ENCODE measurements at regions not wholly inside any gene's neighbourhood (a gene's known extent, or its start where the extent isn't known, plus 50 kb on each side); places are given as distances from the start of the nearest gene placed in this dataset.

DNA sequence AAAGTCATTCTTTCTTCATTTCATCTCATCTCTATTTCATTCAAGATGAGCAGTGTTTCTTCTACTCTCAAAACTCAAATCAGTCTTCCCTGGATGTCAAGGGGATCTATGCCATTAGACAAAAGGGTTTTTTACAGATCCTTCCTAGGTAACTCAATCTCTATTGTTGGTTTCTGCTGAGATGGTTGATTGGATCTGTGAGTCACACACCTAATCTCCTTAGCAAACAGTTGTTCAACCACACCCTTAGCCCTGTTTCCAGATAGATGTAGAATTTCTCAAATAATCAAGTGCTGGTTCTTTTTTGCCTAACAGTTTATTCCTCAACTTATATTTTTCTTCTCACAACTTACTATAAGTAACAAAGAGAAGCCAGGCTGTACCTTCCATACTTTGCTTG is 200.5 kb downstream of the KDR start:
- DNase-seq, result no peak
- Histone ChIP-seq H3K36me3 (replicated peaks; ENCODE audit: control insufficient read depth, insufficient read depth, low read length) (no peaks in the 10 kb centered on the region), H3K4me3 (ENCODE audit: insufficient read depth, low read depth, low read length) (no peak overlapping the region), H3K27me3 (ENCODE audit: control insufficient read depth, insufficient read depth, low read length) (no peaks in the 10 kb centered on the region)

- Histone ChIP-seq H3K27me3 (ENCODE audit: control insufficient read depth, insufficient read depth, low read length) (no peaks in the 10 kb centered on the region), H3K36me3 (replicated peaks; ENCODE audit: control insufficient read depth, insufficient read depth, low read length) (no peaks in the 10 kb centered on the region), H3K4me3 (ENCODE audit: insufficient read depth, low read depth, low read length) (no peak overlapping the region)
- DNase-seq, result no peak
Observed at GRCh38 chr4:54915276-54915675, 210.1 kb downstream of the KDR start.

DNA sequence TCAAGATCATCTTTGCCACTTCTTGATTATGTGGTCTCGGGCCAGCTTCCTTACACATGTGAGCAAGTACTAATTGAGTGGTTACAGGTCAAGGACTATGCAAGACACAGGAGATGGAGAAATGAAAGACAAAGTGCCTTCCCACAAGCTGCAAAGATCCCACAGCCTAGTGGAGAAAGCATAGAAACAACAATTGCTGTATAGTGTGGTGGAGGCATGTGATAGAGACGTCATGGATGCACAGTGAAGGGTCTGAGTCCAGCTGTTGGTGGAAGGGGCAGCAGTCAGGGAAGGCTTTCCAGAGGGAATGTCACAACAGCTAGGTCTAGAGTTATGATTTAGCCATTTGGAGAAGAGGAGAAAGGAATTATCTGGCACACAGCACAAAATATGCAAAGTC is 210.6 kb downstream of the KDR start:
- H3K36me3 ChIP-seq (replicated peaks; ENCODE audit: control insufficient read depth, insufficient read depth, low read length), result no peaks in the 10 kb centered on the region
- no peak overlapping the region for H3K4me3 ChIP-seq (ENCODE audit: insufficient read depth, low read depth, low read length)
- H3K27me3 ChIP-seq (ENCODE audit: control insufficient read depth, insufficient read depth, low read length), result no peaks in the 10 kb centered on the region
- no peak for DNase-seq

DNA sequence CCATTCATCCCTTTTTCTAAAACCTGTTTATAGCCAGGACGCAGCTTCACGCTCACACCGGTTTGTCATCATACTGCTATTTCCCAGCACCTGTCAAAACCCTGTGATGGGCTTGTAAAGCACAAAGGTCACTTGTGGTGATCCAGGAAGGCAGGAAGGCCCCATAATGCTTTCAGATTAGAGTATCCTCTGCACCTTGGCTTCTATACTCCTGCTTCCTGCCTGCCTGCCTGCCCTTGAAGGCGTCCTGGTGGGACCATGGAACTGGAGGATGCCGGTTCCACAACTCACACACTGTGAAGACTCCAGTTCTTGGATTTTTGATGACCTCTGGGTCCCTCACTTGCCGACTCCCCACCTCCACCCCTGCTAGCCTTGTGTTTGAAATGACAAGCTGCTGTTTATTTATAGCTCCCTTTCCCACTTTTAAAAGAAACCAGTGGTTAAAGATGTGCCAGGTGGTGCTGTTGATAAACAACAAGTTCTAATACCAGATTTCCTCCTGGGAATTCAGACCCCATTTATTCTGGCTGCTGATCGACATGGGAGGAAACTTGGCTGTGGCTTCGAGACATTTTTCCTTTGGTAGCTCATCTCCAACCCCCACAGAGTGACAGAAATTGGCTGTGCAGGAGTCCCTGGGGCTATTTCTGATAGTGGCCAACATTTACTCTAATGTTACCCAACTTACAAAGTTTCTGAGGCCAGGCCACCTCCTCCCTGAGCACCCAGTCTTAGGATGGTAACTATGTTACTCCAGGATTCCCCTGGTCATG is 211.5 kb downstream of the KDR start:
- no peak overlapping the region for H3K4me3 ChIP-seq (ENCODE audit: insufficient read depth, low read depth, low read length)
- no peak for DNase-seq

GRCh38 chr4:54912155-54912554 is 213.2 kb downstream of the KDR start:
- H3K36me3 ChIP-seq (replicated peaks; ENCODE audit: control insufficient read depth, insufficient read depth, low read length), result no peaks in the 10 kb centered on the region
- H3K4me3 ChIP-seq (ENCODE audit: insufficient read depth, low read depth, low read length), result no peak overlapping the region
- no peak for DNase-seq
- no peaks in the 10 kb centered on the region for H3K27me3 ChIP-seq (ENCODE audit: control insufficient read depth, insufficient read depth, low read length)

More for the DNA sequence above, 211.5 kb downstream of the KDR start:
- no peaks in the 10 kb centered on the region for H3K36me3 ChIP-seq (replicated peaks; ENCODE audit: control insufficient read depth, insufficient read depth, low read length)
- no peaks in the 10 kb centered on the region for H3K27me3 ChIP-seq (ENCODE audit: control insufficient read depth, insufficient read depth, low read length)

- Histone ChIP-seq H3K27me3 (ENCODE audit: control insufficient read depth, insufficient read depth, low read length) (no peaks in the 10 kb centered on the region), H3K4me3 (ENCODE audit: insufficient read depth, low read depth, low read length) (no peak overlapping the region), H3K36me3 (replicated peaks; ENCODE audit: control insufficient read depth, insufficient read depth, low read length) (no peaks in the 10 kb centered on the region)
- DNase-seq, result no peak
Observed at GRCh38 chr4:54909961-54910360, 215.4 kb downstream of the KDR start.

GRCh38 chr4:54908763-54909162 is 216.6 kb downstream of the KDR start:
- H3K4me3 ChIP-seq (ENCODE audit: insufficient read depth, low read depth, low read length), result no peak overlapping the region
- no peaks in the 10 kb centered on the region for H3K27me3 ChIP-seq (ENCODE audit: control insufficient read depth, insufficient read depth, low read length)
- no peak for DNase-seq
- no peaks in the 10 kb centered on the region for H3K36me3 ChIP-seq (replicated peaks; ENCODE audit: control insufficient read depth, insufficient read depth, low read length)

DNA sequence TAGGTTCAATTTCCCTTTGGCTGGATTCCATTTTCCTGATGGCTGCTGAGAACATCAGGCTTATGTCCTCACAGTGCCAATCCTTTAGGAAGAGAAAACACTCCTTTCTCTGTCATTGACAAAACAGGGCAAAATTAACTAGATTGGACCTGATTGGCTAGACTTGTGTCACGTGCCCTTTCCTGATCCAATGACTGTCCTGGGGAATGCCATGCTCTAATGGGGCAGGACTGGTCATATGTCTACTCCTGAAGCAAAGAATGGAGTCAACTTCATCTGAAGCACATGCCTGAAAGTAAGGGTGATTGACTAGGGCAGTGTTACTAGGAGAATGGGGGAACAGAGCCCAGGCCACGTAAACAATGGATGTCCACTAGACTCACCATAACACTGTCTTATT is 220.4 kb downstream of the KDR start:
- H3K36me3 ChIP-seq (replicated peaks; ENCODE audit: control insufficient read depth, insufficient read depth, low read length), result no peaks in the 10 kb centered on the region
- no peak overlapping the region for H3K4me3 ChIP-seq (ENCODE audit: insufficient read depth, low read depth, low read length)
- H3K27me3 ChIP-seq (ENCODE audit: control insufficient read depth, insufficient read depth, low read length), result no peaks in the 10 kb centered on the region
- DNase-seq, result no peak

DNA sequence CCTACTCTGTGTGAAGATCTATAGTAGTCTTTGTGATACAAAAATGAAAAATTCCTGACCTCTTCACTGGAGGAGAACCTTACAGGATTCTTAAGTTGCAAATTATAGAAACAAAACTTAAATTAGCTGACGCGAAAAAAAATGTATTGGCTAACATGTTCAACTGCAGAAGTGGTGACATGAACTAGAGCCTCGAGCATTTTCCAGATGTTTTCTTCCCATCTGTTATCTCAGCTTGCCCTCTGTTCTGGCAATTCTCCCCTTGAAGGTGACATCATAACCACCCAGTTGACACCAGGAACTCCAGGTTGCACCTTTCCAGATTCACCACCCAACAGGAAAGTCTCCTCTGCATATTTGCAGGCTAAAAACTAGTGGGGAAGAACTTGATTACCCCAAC is 222.4 kb downstream of the KDR start:
- Histone ChIP-seq H3K4me3 (ENCODE audit: insufficient read depth, low read depth, low read length) (no peak overlapping the region), H3K27me3 (ENCODE audit: control insufficient read depth, insufficient read depth, low read length) (no peaks in the 10 kb centered on the region), H3K36me3 (replicated peaks; ENCODE audit: control insufficient read depth, insufficient read depth, low read length) (no peaks in the 10 kb centered on the region)
- no peak for DNase-seq

GRCh38 chr4:54902271-54902670 is 223.1 kb downstream of the KDR start:
- Histone ChIP-seq H3K4me3 (ENCODE audit: insufficient read depth, low read depth, low read length) (no peak overlapping the region), H3K36me3 (replicated peaks; ENCODE audit: control insufficient read depth, insufficient read depth, low read length) (no peaks in the 10 kb centered on the region), H3K27me3 (ENCODE audit: control insufficient read depth, insufficient read depth, low read length) (no peaks in the 10 kb centered on the region)
- DNase-seq, result no peak

DNA sequence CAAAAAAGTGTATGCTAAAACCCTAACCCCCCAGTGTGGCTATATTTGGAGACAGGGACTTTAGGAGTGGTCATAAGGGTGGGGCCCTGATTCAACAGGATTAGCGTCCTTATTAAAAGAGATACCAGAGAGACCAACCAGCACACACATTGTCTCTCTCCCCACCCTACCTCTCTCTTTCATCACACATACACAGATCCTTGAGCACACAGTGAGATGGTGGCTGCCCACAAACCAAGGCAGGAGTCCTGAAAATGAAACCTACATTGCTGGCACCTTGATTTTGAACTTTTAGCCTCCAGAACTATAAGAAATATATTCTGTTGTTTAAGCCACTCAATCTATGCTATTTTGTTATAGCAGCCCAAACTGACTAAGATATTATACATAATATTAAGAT is 224.2 kb downstream of the KDR start:
- DNase-seq, result no peak
- no peaks in the 10 kb centered on the region for H3K27me3 ChIP-seq (ENCODE audit: control insufficient read depth, insufficient read depth, low read length)
- H3K36me3 ChIP-seq (replicated peaks; ENCODE audit: control insufficient read depth, insufficient read depth, low read length), result no peaks in the 10 kb centered on the region
- H3K4me3 ChIP-seq (ENCODE audit: insufficient read depth, low read depth, low read length), result no peak overlapping the region

DNA sequence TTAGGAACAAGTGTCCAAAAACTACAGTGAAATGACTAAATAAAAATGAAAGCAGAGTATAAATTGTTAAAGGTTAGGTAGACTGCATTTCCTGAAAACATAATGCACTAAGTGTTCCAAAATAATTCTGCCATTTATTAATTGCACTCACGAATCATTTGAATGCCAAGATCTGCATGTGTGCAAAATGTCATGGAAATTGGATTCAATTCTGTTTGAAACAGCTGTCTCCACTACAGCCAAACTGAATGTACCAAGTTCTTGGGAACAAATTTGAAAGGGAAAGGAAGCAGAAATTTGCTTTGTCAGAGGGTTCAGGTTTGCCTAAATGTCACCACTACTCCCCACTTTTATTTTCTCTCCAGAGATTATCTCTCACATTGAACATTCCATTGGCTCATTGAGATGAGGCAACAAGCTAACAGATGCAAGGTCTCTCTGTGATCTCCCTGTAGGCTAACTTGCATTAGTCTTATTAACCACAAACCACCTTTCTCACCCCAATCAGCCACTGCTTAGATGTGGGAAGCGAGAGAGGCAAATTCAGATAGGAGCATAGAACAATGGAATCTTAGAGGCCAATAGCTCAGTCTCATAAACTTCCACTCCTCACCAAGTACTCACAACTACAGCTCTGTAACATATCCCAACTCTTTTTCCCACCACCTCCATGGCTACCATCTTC is 226.6 kb downstream of the KDR start:
- H3K36me3 ChIP-seq (replicated peaks; ENCODE audit: control insufficient read depth, insufficient read depth, low read length), result no peaks in the 10 kb centered on the region
- DNase-seq, result no peak
- no peaks in the 10 kb centered on the region for H3K27me3 ChIP-seq (ENCODE audit: control insufficient read depth, insufficient read depth, low read length)
- H3K4me3 ChIP-seq (ENCODE audit: insufficient read depth, low read depth, low read length), result no peak overlapping the region

GRCh38 chr4:54898056-54898562 is 227.3 kb downstream of the KDR start:
- no peaks in the 10 kb centered on the region for H3K27me3 ChIP-seq (ENCODE audit: control insufficient read depth, insufficient read depth, low read length)
- no peak overlapping the region for H3K4me3 ChIP-seq (ENCODE audit: insufficient read depth, low read depth, low read length)
- DNase-seq, result no peak
- H3K36me3 ChIP-seq (replicated peaks; ENCODE audit: control insufficient read depth, insufficient read depth, low read length), result no peaks in the 10 kb centered on the region

GRCh38 chr4:54897590-54897989 is 227.8 kb downstream of the KDR start:
- no peak overlapping the region for H3K4me3 ChIP-seq (ENCODE audit: insufficient read depth, low read depth, low read length)
- no peak for DNase-seq
- no peaks in the 10 kb centered on the region for H3K27me3 ChIP-seq (ENCODE audit: control insufficient read depth, insufficient read depth, low read length)
- H3K36me3 ChIP-seq (replicated peaks; ENCODE audit: control insufficient read depth, insufficient read depth, low read length), result no peaks in the 10 kb centered on the region

GRCh38 chr4:54882616-54883015 is 224.9 kb downstream of the KIT start:
- DNase-seq, result no peak
- Histone ChIP-seq H3K27me3 (ENCODE audit: control insufficient read depth, insufficient read depth, low read length) (no peaks in the 10 kb centered on the region), H3K4me3 (ENCODE audit: insufficient read depth, low read depth, low read length) (no peak overlapping the region), H3K36me3 (replicated peaks; ENCODE audit: control insufficient read depth, insufficient read depth, low read length) (no peaks in the 10 kb centered on the region)

All from H7 (cell line).